ENCODE measurements at regions not wholly inside any gene's neighbourhood (a gene's known extent, or its start where the extent isn't known, plus 50 kb on each side); places are given as distances from the start of the nearest gene placed in this dataset.

- DNase-seq (no peak), ATAC-seq (ENCODE audit: low read depth) (no peak)
- no peak overlapping the region for H3K18ac ChIP-seq (ENCODE audit: low read depth, low read length)
- peaks cover 3% of the 10 kb centered on the region; the same call in 1 of the 2 replicates for H3K9me1 ChIP-seq (ENCODE audit: insufficient read depth, low read length)
- H3K23ac ChIP-seq (ENCODE audit: low read depth, low read length) = no peak overlapping the region
- H4K20me1 ChIP-seq (ENCODE audit: insufficient read depth, low read length) = peaks cover 26% of the 10 kb centered on the region
- no peaks in the 10 kb centered on the region for H3K4me1 ChIP-seq (ENCODE audit: control insufficient read depth, insufficient read depth, low read length)
- no peak overlapping the region for H2BK5ac ChIP-seq (ENCODE audit: low read depth, low read length, poor library complexity, severe bottlenecking)
- intact Hi-C loops (cut with micrococcal nuclease) (no loop called here), dilution Hi-C loops (cut with HindIII; ENCODE audit: low sequenced_read_pairs, unreplicated experiment) (no loop called here), in situ Hi-C loops (cut with MboI; ENCODE audit: low sequenced_read_pairs) (no loop called here)
- H2BK15ac ChIP-seq (ENCODE audit: low read depth, low read length) = no peak overlapping the region
- 94% methylated on average over 5 of the region's 9 CpGs; no CpG with 5 or more reads in 1 of the 2 experiments for WGBS, 2 experiments (ENCODE audit: extremely low coverage in 2 of 2, insufficient read length in 1 of 2)
- H2AK5ac ChIP-seq (ENCODE audit: low read depth, low read length) = no peak overlapping the region
- TF ChIP-seq RAD21 (IDR thresholded peaks at IDR 0.05; ENCODE audit: low read length) (no peak), MAZ (IDR thresholded peaks at IDR 0.05; ENCODE audit: borderline replicate concordance, low read depth, low read length) (no peak), CTCF (conservative IDR thresholded peaks at IDR 0.05; ENCODE audit: low read depth, low read length) (no peak), FOS (IDR thresholded peaks at IDR 0.05; ENCODE audit: low read depth, low read length) (no peak)
- no peak overlapping the region for H4K8ac ChIP-seq (ENCODE audit: low read depth in 2 of 2, low read length in 2 of 2)
- no peak overlapping the region for H4K91ac ChIP-seq (ENCODE audit: insufficient read depth, low read depth, low read length)
- peaks cover 2 to 20% of the 10 kb centered on the region in 2 experiments for H3K79me1 ChIP-seq (ENCODE audit: low read depth in 1 of 2, low read length in 2 of 2)
- H3K9ac ChIP-seq (ENCODE audit: low read depth, low read length) = no peak overlapping the region
- H3K4me2 ChIP-seq (ENCODE audit: low read depth, low read length) = no peak overlapping the region
- no peak overlapping the region for H3K56ac ChIP-seq (ENCODE audit: extremely low read depth, insufficient read depth, low read length)
- H3K27me3 ChIP-seq (ENCODE audit: control insufficient read depth, insufficient read depth, low read length) = no peaks in the 10 kb centered on the region
- ChIA-PET CTCF (no interaction called here), POLR2A (ENCODE audit: unreplicated experiment) (no interaction called here)
- H2AK9ac ChIP-seq (replicated peaks; ENCODE audit: low read depth, low read length, poor library complexity) = no peak overlapping the region
- BruUV-seq (replicated peaks) = no TSS peak
- H3K14ac ChIP-seq (replicated peaks; ENCODE audit: low read depth, low read length) = no peak overlapping the region
- no peak overlapping the region for H3K4me3 ChIP-seq (ENCODE audit: insufficient read depth, low read depth, low read length)
- no peak overlapping the region for H2BK20ac ChIP-seq (ENCODE audit: low read depth, low read length)
- H2BK120ac ChIP-seq (ENCODE audit: low read depth, low read length) = no peak overlapping the region
- no peaks in the 10 kb centered on the region for H3K9me3 ChIP-seq (ENCODE audit: control insufficient read depth, insufficient read depth, low read length)
- no peak overlapping the region for H4K5ac ChIP-seq (ENCODE audit: low read depth, low read length)
- no peak overlapping the region for H2AFZ ChIP-seq (replicated peaks; ENCODE audit: low read length, poor library complexity)
- H3K27ac ChIP-seq (ENCODE audit: insufficient read depth, low read length) = no peak overlapping the region
- no peaks in the 10 kb centered on the region for H3K36me3 ChIP-seq (ENCODE audit: control insufficient read depth, insufficient read depth, low read length)
- no peak overlapping the region for H3K4ac ChIP-seq (ENCODE audit: low read depth, low read length)
Measured at GRCh38 chr16:85504242-85504641, 108.9 kb upstream of the GSE1 start.

Measured in IMR-90 (cell line).